CD4-positive, alpha-beta T cell treated with Interleukin-4 for 4 hours (primary cell): ENCODE measurements at regions not wholly inside any gene's neighbourhood (a gene's known extent, or its start where the extent isn't known, plus 50 kb on each side); places are given as distances from the start of the nearest gene placed in this dataset.
"Not testable (repeated sequence)": the region's sequence is repeated elsewhere in the genome, so short reads cannot be mapped to it uniquely, and the experiment has no call there.

Source experiments
- DNase-seq: peaks from one replicate; pipeline ENCODE4 v3.0.0-alpha.2; 2020

- no peak for DNase-seq
Measured at GRCh38 chr7:138328215-138328614, 131.8 kb upstream of the TRIM24 start.

GRCh38 chr7:138332850-138333249, 127.2 kb upstream of the TRIM24 start:
- DNase-seq, result not testable (repeated sequence)

DNA sequence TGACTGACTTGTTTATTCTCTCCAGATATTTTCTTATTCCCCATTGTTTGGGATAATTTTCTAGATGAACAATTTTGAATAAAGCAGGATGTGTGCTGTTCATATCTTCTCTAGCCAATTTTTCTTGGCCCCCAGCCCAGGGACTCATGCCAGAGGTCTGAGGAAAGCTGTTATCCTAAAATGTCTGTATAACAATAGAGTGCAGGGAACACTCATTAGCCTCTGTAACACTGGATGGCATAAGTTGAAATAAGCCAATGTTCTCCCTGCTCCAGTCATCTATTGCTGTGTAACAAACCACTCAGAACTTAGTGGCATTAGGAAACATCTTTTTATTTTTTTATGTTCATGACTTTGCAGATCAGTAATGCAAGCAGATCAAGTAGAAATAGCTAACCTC, 121.7 kb upstream of the TRIM24 start:
- no peak for DNase-seq

- not testable (repeated sequence) for DNase-seq
Measured at GRCh38 chr7:138339229-138339628, 120.8 kb upstream of the TRIM24 start.

DNA sequence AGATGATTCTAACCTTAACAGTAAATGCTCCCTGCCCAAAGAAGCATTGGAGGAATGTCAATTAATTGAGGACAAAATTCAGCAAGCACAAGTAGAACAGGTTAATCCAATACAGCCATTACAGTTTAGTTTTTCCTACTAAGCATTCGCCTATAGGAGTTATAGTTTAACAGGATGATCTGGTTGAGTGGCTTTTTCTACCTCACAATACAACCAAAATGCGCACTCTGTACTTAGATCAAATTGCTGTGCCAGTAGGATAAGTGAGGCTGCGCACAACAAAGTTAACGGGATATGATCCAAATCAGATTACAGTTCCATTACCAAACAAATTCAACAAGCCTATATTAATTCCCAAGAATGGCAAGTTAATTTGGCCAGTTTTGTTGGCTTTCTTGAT, 117.1 kb upstream of the TRIM24 start:
- no peak for DNase-seq

DNA sequence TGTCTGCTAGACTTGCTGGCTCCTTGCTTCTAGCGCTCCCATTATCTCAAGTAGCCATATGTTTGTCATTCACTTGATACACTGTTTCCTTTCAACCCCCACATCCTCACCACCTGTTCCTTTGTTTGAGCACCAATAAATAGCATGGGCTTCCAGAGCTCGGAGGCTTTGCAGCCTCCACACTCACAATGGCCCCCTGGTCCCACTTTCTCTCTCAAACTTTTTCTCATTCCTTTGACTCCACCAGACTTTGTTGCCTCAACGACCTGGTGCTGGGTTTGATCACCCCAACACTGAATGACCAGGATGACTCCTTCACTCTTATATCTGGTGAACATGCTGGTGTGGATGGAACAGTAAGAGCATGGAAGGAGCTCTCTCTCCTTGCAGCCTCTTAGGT, 114.5 kb upstream of the TRIM24 start:
- no peak for DNase-seq

DNA sequence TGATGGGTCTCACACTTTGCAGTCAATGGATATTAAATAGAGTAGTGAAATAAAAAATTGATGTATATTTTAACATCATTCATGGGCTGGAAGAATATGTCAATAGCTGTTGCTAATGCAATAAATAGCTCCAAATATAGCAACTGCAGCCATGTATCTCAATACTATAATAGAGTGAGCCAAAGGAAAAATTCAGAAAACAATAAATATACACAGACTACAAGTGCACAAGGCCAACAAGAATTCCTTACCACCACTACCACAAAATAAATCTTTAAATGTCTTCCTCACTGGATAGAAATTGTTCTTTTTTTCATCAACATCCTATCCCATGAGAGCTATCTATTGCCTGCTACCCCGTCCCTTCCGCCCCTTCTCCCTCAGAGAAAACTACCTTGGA, 113.1 kb upstream of the TRIM24 start:
- no peak for DNase-seq

GRCh38 chr7:138349841-138350700, 110.0 kb upstream of the TRIM24 start:
- DNase-seq, result no peak

GRCh38 chr7:138350701-138351357, 109.2 kb upstream of the TRIM24 start:
- no peak for DNase-seq

GRCh38 chr7:138352570-138353461, 107.2 kb upstream of the TRIM24 start:
- no peak for DNase-seq

GRCh38 chr7:138354066-138354465, 106.0 kb upstream of the TRIM24 start:
- DNase-seq, result no peak

DNA sequence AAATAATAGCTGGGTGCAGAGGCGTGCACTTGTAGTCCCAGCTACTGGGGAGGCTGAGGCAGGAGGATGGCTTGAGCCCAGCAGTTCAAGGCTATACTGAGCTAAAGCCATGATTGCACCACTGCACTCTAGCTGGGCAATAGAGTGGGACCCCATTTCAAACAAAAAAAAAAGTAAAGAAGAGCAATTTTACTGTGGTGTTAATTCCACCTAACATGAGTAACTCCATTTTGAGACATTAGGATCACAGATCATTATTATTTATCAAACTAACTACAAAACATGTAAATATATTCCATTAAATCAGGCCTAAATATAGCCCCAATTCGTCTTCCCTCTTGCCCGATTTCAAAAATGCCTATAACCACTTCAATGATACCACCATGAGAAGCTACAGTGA, 104.8 kb upstream of the TRIM24 start:
- no peak for DNase-seq

GRCh38 chr7:138358850-138359341, 101.2 kb upstream of the TRIM24 start:
- DNase-seq, result no peak

DNA sequence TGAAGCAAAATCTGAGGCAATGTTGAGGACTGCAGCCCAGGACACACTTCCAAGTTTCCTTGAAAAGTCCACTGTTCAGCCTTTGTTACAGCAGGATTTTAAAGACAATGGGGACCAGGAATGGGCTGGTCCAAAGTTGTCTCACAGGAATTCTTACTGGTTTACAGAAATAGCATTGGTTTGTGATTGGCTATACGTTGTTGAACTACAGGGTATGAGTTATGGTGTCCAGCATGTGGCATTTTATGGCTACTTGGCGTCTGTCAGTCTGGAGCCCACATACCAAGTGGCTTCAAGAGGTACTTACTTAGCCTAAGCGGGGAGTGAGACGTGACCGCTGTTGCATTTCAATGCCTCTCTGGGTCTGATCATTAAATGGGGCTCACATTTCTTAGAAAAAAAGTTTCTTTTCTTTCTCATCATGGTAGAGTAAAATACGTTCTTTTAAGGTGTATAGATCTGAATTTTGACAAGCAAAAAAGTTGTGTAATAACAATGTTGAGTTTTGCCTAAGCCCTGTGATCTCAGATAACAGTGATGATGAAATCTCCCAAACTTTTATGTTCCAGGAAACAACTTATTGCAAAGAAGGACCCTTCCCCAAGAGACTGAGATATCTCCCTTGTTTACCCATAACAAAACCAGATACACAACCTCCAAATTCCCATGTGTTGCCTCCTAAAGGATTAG, 100.0 kb upstream of the TRIM24 start:
- DNase-seq, result no peak

DNA sequence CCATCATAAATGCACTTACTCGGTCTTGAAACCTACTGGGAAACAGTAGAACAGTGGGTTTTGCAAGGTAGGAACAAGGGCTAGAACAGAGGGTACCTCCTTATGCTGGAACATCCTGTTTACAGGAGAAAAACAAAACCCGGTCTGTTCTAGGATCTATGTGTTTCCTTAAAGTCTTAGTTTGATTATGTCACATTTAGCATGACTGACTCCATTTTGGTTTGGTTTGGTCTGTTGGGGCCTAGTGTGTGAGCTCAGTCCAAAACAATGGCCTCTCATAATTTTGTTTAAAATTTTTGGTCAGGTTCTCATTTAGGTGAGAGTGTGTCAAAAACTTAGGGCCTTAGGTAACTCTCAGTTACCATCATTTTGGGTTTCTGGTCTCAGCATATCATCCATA, 96.3 kb upstream of the TRIM24 start:
- no peak for DNase-seq

DNA sequence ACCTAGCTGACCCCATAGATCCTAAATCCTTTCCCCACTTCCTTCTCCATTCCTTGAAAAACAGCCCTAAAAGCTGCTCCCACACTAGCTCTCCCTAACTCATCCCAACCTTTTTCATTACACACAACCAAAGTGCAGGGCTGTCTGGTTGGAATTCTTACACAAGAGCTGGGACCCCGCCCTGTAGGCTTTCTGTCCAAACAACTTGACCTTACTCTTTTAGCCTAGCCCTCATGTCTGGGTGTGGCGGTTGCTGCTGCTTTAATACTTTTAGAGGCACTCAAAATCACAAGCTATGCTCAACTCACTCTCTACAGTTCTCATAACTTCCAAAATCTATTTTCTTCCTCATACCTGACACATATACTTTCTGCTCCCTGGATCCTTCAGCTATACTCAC, 93.9 kb upstream of the TRIM24 start:
- not testable (repeated sequence) for DNase-seq

DNA sequence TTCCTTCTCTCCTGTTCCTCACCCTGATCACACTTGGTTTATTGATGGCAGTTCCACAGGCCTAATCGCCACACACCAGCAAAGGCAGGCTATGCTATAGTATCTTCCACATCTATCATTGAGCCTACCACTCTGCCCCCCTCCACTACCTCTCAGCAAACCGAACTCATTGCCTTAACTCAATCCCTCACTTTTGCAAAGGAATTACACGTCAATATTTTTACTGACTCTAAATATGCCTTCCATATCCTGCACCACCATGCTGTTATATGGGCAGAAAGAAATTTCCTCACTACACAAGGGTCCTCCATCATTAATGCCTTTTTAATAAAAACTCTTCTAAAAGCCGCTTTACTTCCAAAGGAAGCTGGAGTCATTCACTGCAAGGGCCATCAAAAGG, 93.4 kb upstream of the TRIM24 start:
- DNase-seq, result not testable (repeated sequence)

GRCh38 chr7:138369797-138370196, 90.3 kb upstream of the TRIM24 start:
- DNase-seq, result no peak

DNA sequence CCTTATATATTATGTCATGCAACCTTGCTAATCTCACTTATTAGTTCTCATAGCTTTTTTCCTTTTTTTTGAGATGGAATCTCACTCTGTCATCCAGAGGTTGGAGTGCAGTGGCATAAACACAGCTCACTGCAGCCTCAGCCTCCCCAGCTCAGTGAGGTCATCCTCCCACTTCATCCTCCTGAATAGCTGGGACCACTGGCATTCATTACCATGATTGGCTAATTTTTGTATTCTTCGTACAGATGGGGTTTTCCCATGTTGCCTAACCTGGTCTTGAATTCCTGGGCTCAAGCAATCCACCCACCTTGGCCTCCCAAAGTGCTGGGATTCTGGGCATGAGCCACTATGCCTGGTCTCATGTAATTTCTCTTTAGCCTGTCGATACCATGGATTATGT, 89.1 kb upstream of the TRIM24 start:
- no peak for DNase-seq

- no peak for DNase-seq
Measured at GRCh38 chr7:138374119-138374693, 85.9 kb upstream of the TRIM24 start.

DNA sequence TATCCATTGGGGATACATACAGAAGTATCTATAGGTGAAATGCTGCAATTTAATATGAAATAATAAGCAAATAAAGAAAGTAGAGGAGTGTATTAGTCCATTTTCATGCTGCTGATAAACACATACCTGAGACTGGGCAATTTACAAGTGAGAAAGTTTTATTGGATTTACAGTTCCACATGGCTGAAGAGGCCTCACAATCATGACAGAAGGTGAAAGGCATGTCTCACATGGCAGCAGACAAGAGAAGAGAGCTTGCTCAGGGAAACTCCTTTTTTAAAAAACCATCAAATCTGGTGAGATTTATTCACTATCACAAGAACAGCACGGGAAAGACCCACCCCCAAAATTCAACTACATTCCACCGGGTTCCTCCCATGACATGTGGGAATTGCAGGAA, 82.8 kb upstream of the TRIM24 start:
- DNase-seq, result no peak
